ENCODE measurements at regions not wholly inside any gene's neighbourhood (a gene's known extent, or its start where the extent isn't known, plus 50 kb on each side); places are given as distances from the start of the nearest gene placed in this dataset.
A peak's percentile ranks its signal among the peaks of the same experiment; 100 is the strongest.

- no peaks in the 10 kb centered on the region for H3K36me3 ChIP-seq (replicated peaks in 1 of 2; ENCODE audit: control insufficient read depth in 1 of 2, insufficient read depth in 2 of 2, low read length in 2 of 2)
- H3K9ac ChIP-seq (ENCODE audit: insufficient read depth, low read length, poor library complexity, severe bottlenecking): no peak overlapping the region
- Mint-ChIP-seq H3K27me3 (ENCODE audit: low read depth in 3 of 3) (peaks cover 19 to 25% (median 24%) of the 10 kb centered on the region in 3 donors), H3K4me1 (no peaks in the 10 kb centered on the region), H3K36me3 (no peaks in the 10 kb centered on the region), H3K9me3 (peaks cover 0 to 2% (median 0%) of the 10 kb centered on the region in 7 donors), H3K27ac (peak overlapping the region in 1 of 7 donors; percentile 61), H3K4me3 (no peak overlapping the region)
- 86% methylated on average over 5 of the region's 6 CpGs for WGBS (ENCODE audit: insufficient coverage)
- peaks cover 7 to 14% of the 10 kb centered on the region in 2 donors for H3K27me3 ChIP-seq (ENCODE audit: control insufficient read depth in 2 of 2, insufficient read depth in 2 of 2, low read length in 2 of 2)
- no peak for DNase-seq
- no peak overlapping the region for H3K4me3 ChIP-seq (replicated peaks in 1 of 3; ENCODE audit: low read depth in 2 of 3, low read length in 3 of 3)
- TF ChIP-seq, protein P1, sequence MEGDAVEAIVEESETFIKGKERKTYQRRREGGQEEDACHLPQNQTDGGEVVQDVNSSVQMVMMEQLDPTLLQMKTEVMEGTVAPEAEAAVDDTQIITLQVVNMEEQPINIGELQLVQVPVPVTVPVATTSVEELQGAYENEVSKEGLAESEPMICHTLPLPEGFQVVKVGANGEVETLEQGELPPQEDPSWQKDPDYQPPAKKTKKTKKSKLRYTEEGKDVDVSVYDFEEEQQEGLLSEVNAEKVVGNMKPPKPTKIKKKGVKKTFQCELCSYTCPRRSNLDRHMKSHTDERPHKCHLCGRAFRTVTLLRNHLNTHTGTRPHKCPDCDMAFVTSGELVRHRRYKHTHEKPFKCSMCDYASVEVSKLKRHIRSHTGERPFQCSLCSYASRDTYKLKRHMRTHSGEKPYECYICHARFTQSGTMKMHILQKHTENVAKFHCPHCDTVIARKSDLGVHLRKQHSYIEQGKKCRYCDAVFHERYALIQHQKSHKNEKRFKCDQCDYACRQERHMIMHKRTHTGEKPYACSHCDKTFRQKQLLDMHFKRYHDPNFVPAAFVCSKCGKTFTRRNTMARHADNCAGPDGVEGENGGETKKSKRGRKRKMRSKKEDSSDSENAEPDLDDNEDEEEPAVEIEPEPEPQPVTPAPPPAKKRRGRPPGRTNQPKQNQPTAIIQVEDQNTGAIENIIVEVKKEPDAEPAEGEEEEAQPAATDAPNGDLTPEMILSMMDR (IDR thresholded peaks at IDR 0.05): no peak
- no peaks in the 10 kb centered on the region for H3K79me2 ChIP-seq (ENCODE audit: insufficient read depth, low read length)
- H3K9me3 ChIP-seq (replicated peaks in 1 of 2; ENCODE audit: control insufficient read depth in 1 of 2, insufficient read depth in 1 of 2, low read length in 2 of 2): no peaks in the 10 kb centered on the region
- no peak overlapping the region for H3K4me2 ChIP-seq (replicated peaks; ENCODE audit: extremely low read depth, low read length, poor library complexity, severe bottlenecking)
- H3K4me1 ChIP-seq (ENCODE audit: control insufficient read depth in 1 of 2, insufficient read depth in 2 of 2, low read length in 2 of 2): no peaks in the 10 kb centered on the region
- no peaks in the 10 kb centered on the region for H4K20me1 ChIP-seq (ENCODE audit: insufficient read depth, low read length)
- no peak overlapping the region for H2AFZ ChIP-seq (ENCODE audit: insufficient read depth, low read depth, low read length, poor library complexity, severe bottlenecking)
- intact Hi-C loops (cut with micrococcal nuclease): no loop called here
- H3K27ac ChIP-seq (ENCODE audit: low read depth in 1 of 2, low read length in 2 of 2): no peak overlapping the region
These were observed 57.9 kb upstream of the CNEP1R1 start for GRCh38 chr16:49967012-49967559.

DNA sequence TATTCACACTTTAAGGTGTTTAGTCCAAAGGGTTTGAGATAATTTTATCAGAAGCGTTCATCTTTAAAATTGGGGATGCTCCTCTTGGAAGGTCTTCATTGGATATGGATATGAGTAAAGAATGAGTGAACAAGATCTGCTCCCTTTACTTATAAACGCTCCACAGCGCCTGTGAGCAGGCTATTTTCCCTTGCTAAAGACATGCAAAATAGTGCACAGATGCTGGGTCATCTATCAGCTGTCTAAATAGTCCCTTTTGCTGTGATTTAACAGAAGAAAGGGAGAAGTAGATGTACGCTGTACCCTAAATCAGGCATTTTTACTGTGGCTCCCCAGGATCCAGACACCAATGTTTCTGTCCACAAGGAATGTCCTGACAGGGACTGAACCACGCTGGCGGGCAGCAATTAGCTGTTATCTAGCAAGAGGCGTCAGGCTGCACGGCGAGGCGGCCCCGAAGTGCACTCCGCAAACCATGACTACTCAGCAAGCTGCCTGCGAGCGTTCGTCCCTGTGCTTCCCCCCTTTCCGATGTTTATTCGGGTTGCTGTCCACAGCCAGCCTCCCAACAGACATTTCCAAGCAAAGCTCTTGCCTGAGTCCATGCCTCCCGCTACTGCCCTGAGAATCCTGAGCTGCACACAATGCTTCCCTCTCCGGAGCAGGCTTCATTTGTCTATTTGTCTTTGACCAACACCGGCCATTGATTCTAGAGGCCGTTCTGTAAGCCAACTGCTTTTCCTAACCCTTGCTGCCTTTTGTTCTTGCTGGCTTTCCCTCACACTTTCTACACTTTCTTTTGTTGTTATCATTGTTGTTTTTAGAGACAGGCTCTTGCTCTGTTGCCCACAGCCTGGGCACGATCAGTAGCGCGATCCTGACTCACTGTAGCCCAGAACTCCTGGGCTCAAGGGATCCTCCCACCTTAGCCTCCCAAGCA lies 55.7 kb upstream of the CNEP1R1 start:
- TF ChIP-seq, protein P1 (IDR thresholded peaks at IDR 0.05): no peak
- Histone ChIP-seq H3K27ac (ENCODE audit: low read depth in 1 of 2, low read length in 2 of 2) (no peak overlapping the region), H3K36me3 (replicated peaks in 1 of 2; ENCODE audit: control insufficient read depth in 1 of 2, insufficient read depth in 2 of 2, low read length in 2 of 2) (no peaks in the 10 kb centered on the region), H3K4me3 (replicated peaks in 1 of 3; ENCODE audit: low read depth in 2 of 3, low read length in 3 of 3) (no peak overlapping the region), H3K27me3 (ENCODE audit: control insufficient read depth in 2 of 2, insufficient read depth in 2 of 2, low read length in 2 of 2) (peaks cover 7 to 14% of the 10 kb centered on the region in 2 donors), H3K4me1 (ENCODE audit: control insufficient read depth in 1 of 2, insufficient read depth in 2 of 2, low read length in 2 of 2) (no peaks in the 10 kb centered on the region), H3K9ac (ENCODE audit: insufficient read depth, low read length, poor library complexity, severe bottlenecking) (no peak overlapping the region), H4K20me1 (ENCODE audit: insufficient read depth, low read length) (no peaks in the 10 kb centered on the region), H3K4me2 (replicated peaks; ENCODE audit: extremely low read depth, low read length, poor library complexity, severe bottlenecking) (no peak overlapping the region), H3K9me3 (replicated peaks in 1 of 2; ENCODE audit: control insufficient read depth in 1 of 2, insufficient read depth in 1 of 2, low read length in 2 of 2) (no peaks in the 10 kb centered on the region), H3K79me2 (ENCODE audit: insufficient read depth, low read length) (no peaks in the 10 kb centered on the region), H2AFZ (ENCODE audit: insufficient read depth, low read depth, low read length, poor library complexity, severe bottlenecking) (no peak overlapping the region)
- H3K9me3 Mint-ChIP-seq: peaks cover 0 to 2% (median 0%) of the 10 kb centered on the region in 7 donors
- peaks cover 21 to 25% (median 24%) of the 10 kb centered on the region in 3 donors for H3K27me3 Mint-ChIP-seq (ENCODE audit: low read depth in 3 of 3)
- H3K36me3 Mint-ChIP-seq: no peaks in the 10 kb centered on the region
- no peak overlapping the region for H3K27ac Mint-ChIP-seq
- WGBS (ENCODE audit: insufficient coverage): 49% methylated on average over 16 of the region's 24 CpGs
- no peaks in the 10 kb centered on the region for H3K4me1 Mint-ChIP-seq
- intact Hi-C loops (cut with micrococcal nuclease): no loop called here
- H3K4me3 Mint-ChIP-seq: peak overlapping the region in 1 of 2 donors; percentile 47
- no peak for DNase-seq

Data from CD14-positive monocyte (primary cell).